ENCODE measurements at regions not wholly inside any gene's neighbourhood (a gene's known extent, or its start where the extent isn't known, plus 50 kb on each side); places are given as distances from the start of the nearest gene placed in this dataset.
"Not testable (repeated sequence)": the region's sequence is repeated elsewhere in the genome, so short reads cannot be mapped to it uniquely, and the experiment has no call there.

GRCh38 chrX:10676235-10676957 lies 56.0 kb upstream of the MID1 start:
- no peak for FAIRE-seq

- FAIRE-seq, result no peak
Observed at GRCh38 chrX:10677490-10677889, 57.1 kb upstream of the MID1 start.

- no peak for FAIRE-seq
Observed at GRCh38 chrX:10679387-10679786, 59.0 kb upstream of the MID1 start.

GRCh38 chrX:10681167-10681566 lies 60.8 kb upstream of the MID1 start:
- FAIRE-seq, result no peak

GRCh38 chrX:10683631-10684030 lies 63.2 kb upstream of the MID1 start:
- FAIRE-seq, result not testable (repeated sequence)

GRCh38 chrX:10685923-10686595 lies 65.7 kb upstream of the MID1 start:
- no peak for FAIRE-seq

GRCh38 chrX:10691751-10692150 lies 71.4 kb upstream of the MID1 start:
- not testable (repeated sequence) for FAIRE-seq

GRCh38 chrX:10697616-10698317 lies 77.4 kb upstream of the MID1 start:
- no peak for FAIRE-seq

- no peak for FAIRE-seq
Observed at GRCh38 chrX:10698318-10698640, 77.9 kb upstream of the MID1 start.

GRCh38 chrX:10702031-10702430 lies 81.6 kb upstream of the MID1 start:
- no peak for FAIRE-seq

GRCh38 chrX:10706342-10706741 lies 86.0 kb upstream of the MID1 start:
- not testable (repeated sequence) for FAIRE-seq

- no peak for FAIRE-seq
Observed at GRCh38 chrX:10707773-10708172, 87.4 kb upstream of the MID1 start.

GRCh38 chrX:10709276-10709675 lies 88.9 kb upstream of the MID1 start:
- FAIRE-seq, result no peak

- no peak for FAIRE-seq
Observed at GRCh38 chrX:10714531-10714930, 94.1 kb upstream of the MID1 start.

- FAIRE-seq, result peak; percentile 64
Observed at GRCh38 chrX:10722851-10723250, 102.5 kb upstream of the MID1 start.

- FAIRE-seq, result no peak
Observed at GRCh38 chrX:10725071-10725470, 104.7 kb upstream of the MID1 start.

- no peak for FAIRE-seq
Observed at GRCh38 chrX:10726647-10727046, 106.3 kb upstream of the MID1 start.

GRCh38 chrX:10728806-10729389 lies 108.5 kb upstream of the MID1 start:
- FAIRE-seq, result no peak

- no peak for FAIRE-seq
Observed at GRCh38 chrX:10739426-10739825, 119.0 kb upstream of the MID1 start.

- no peak for FAIRE-seq
Observed at GRCh38 chrX:10741003-10741402, 120.6 kb upstream of the MID1 start.

GRCh38 chrX:10741550-10741949 lies 121.2 kb upstream of the MID1 start:
- no peak for FAIRE-seq

GRCh38 chrX:10743476-10743875 lies 123.1 kb upstream of the MID1 start:
- no peak for FAIRE-seq

GRCh38 chrX:10744007-10744406 lies 123.6 kb upstream of the MID1 start:
- FAIRE-seq, result no peak

GRCh38 chrX:10747975-10748374 lies 127.6 kb upstream of the MID1 start:
- no peak for FAIRE-seq
